ENCODE measurements at regions not wholly inside any gene's neighbourhood (a gene's known extent, or its start where the extent isn't known, plus 50 kb on each side); places are given as distances from the start of the nearest gene placed in this dataset.

- DNase-seq (ENCODE audit: low spot score): no peak
- Histone ChIP-seq H3K4me2 (ENCODE audit: low read length) (no peak overlapping the region), H2AFZ (ENCODE audit: low read length) (no peak overlapping the region), H3K9me3 (ENCODE audit: low read length) (no peaks in the 10 kb centered on the region), H3K36me3 (ENCODE audit: insufficient read depth, low read length) (no peaks in the 10 kb centered on the region), H3K79me2 (ENCODE audit: insufficient read depth, low read depth, low read length) (no peaks in the 10 kb centered on the region), H3K4me3 (ENCODE audit: low read depth, low read length, poor library complexity, severe bottlenecking) (no peak overlapping the region), H3K9me2 (ENCODE audit: insufficient read depth, low read length) (no peaks in the 10 kb centered on the region), H4K20me1 (ENCODE audit: insufficient read depth, low read length) (no peaks in the 10 kb centered on the region), H3K27ac (ENCODE audit: low read depth, low read length, poor library complexity, severe bottlenecking) (no peak overlapping the region), H3K4me1 (ENCODE audit: insufficient read depth, low read length, poor library complexity, severe bottlenecking) (no peaks in the 10 kb centered on the region)
- CTCF ChIA-PET (ENCODE audit: unreplicated experiment): no interaction called here
- BruUV-seq (replicated peaks): no TSS peak
- no peak for TF ChIP-seq EZH2phosphoT487 (IDR thresholded peaks at IDR 0.05; ENCODE audit: borderline replicate concordance, low read depth, low read length)
- TF ChIP-seq, protein P1, sequence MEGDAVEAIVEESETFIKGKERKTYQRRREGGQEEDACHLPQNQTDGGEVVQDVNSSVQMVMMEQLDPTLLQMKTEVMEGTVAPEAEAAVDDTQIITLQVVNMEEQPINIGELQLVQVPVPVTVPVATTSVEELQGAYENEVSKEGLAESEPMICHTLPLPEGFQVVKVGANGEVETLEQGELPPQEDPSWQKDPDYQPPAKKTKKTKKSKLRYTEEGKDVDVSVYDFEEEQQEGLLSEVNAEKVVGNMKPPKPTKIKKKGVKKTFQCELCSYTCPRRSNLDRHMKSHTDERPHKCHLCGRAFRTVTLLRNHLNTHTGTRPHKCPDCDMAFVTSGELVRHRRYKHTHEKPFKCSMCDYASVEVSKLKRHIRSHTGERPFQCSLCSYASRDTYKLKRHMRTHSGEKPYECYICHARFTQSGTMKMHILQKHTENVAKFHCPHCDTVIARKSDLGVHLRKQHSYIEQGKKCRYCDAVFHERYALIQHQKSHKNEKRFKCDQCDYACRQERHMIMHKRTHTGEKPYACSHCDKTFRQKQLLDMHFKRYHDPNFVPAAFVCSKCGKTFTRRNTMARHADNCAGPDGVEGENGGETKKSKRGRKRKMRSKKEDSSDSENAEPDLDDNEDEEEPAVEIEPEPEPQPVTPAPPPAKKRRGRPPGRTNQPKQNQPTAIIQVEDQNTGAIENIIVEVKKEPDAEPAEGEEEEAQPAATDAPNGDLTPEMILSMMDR (conservative IDR thresholded peaks at IDR 0.05; ENCODE audit: low read length): no peak
- intact Hi-C loops (cut with micrococcal nuclease; ENCODE audit: unreplicated experiment): no loop called here
- POLR2A ChIA-PET: interaction anchor here (0.6 kb wide), 1 partner anchor 126 kb away, joined by 3 read pairs; no protein-coding TSS in a partner anchor
Observed at GRCh38 chr1:38712046-38712445, 147.5 kb downstream of the RRAGC start.

DNA sequence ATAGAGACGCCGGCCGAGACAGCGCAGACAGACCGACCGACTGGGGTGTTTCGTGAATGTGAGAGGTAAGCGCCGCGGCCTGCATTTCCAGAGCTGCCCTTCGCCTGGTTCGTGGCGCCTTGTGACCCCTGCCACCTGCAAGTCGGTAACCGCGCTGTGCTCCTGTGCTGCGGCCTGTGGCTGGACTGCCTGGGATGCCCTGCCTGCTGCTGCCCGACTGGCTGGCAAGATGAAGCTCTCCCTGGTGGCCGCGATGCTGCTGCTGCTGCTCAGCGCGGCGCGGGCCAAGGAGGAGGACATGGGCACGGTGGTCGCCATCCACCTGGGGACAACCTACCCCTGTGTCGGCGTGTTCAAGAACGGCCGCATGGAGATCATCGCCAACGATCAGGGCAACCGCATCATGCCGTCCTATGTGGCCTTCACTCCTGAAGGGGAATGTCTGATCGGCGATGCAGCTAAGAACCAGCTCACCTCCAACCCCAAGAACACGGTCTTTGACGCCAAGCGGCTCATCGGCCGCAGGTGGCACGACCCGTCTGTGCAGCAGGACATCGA, 150.8 kb downstream of the RRAGC start:
- Histone ChIP-seq H4K20me1 (ENCODE audit: insufficient read depth, low read length) (no peaks in the 10 kb centered on the region), H3K9me2 (ENCODE audit: insufficient read depth, low read length) (no peaks in the 10 kb centered on the region; the same call in 1 of the 2 replicates)

DNA sequence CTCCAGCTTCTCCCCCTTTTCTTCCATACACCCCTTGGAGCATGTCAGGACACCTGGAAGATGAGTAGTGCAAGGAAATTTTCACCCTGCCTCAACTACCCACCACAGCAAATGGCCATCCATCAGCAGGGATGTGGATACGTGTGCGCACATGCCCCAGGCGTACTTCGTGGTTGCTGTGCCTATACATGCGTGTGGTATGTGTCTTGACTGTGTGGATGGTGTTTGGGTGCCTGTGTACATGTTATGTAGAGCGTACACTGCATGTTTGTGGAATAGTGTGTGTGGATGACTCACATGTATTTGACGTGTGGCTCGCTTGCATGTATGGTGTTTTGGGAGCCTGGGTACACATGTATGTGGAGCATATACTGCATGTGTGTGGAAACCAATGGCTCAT, 158.5 kb downstream of the RRAGC start:
- no peaks in the 10 kb centered on the region for H3K36me3 ChIP-seq (ENCODE audit: insufficient read depth, low read length)
- no peak overlapping the region for H2AFZ ChIP-seq (ENCODE audit: low read length)
- no peaks in the 10 kb centered on the region for H3K9me3 ChIP-seq (ENCODE audit: low read length)
- H3K4me2 ChIP-seq (ENCODE audit: low read length): no peak overlapping the region
- no peak overlapping the region for H3K27ac ChIP-seq (ENCODE audit: low read depth, low read length, poor library complexity, severe bottlenecking)
- H3K4me3 ChIP-seq (ENCODE audit: low read depth, low read length, poor library complexity, severe bottlenecking): no peak overlapping the region
- ChIA-PET POLR2A (no interaction called here), CTCF (ENCODE audit: unreplicated experiment) (no interaction called here)
- no peaks in the 10 kb centered on the region for H4K20me1 ChIP-seq (ENCODE audit: insufficient read depth, low read length)
- H3K79me2 ChIP-seq (ENCODE audit: insufficient read depth, low read depth, low read length): no peaks in the 10 kb centered on the region
- intact Hi-C loops (cut with micrococcal nuclease; ENCODE audit: unreplicated experiment): no loop called here
- no peaks in the 10 kb centered on the region; the same call in 1 of the 2 replicates for H3K9me2 ChIP-seq (ENCODE audit: insufficient read depth, low read length)
- no peaks in the 10 kb centered on the region for H3K4me1 ChIP-seq (ENCODE audit: insufficient read depth, low read length, poor library complexity, severe bottlenecking)
- BruUV-seq (replicated peaks): no TSS peak
- DNase-seq (ENCODE audit: low spot score): no peak
- no peak for TF ChIP-seq EZH2phosphoT487 (IDR thresholded peaks at IDR 0.05; ENCODE audit: borderline replicate concordance, low read depth, low read length)
- TF ChIP-seq, protein P1 (conservative IDR thresholded peaks at IDR 0.05; ENCODE audit: low read length): no peak

More for the DNA sequence above, 150.8 kb downstream of the RRAGC start:
- no peak overlapping the region for H3K27ac ChIP-seq (ENCODE audit: low read depth, low read length, poor library complexity, severe bottlenecking)
- no peaks in the 10 kb centered on the region for H3K79me2 ChIP-seq (ENCODE audit: insufficient read depth, low read depth, low read length)
- H3K9me3 ChIP-seq (ENCODE audit: low read length): no peaks in the 10 kb centered on the region
- H3K4me3 ChIP-seq (ENCODE audit: low read depth, low read length, poor library complexity, severe bottlenecking): no peak overlapping the region
- BruUV-seq (replicated peaks): no TSS peak
- CTCF ChIA-PET (ENCODE audit: unreplicated experiment): no interaction called here
- intact Hi-C loops (cut with micrococcal nuclease; ENCODE audit: unreplicated experiment): no loop called here
- no peak overlapping the region for H2AFZ ChIP-seq (ENCODE audit: low read length)
- POLR2A ChIA-PET: no interaction called here
- no peak for DNase-seq (ENCODE audit: low spot score)
- no peaks in the 10 kb centered on the region for H3K36me3 ChIP-seq (ENCODE audit: insufficient read depth, low read length)
- no peaks in the 10 kb centered on the region for H3K4me1 ChIP-seq (ENCODE audit: insufficient read depth, low read length, poor library complexity, severe bottlenecking)
- no peak for TF ChIP-seq EZH2phosphoT487 (IDR thresholded peaks at IDR 0.05; ENCODE audit: borderline replicate concordance, low read depth, low read length)
- TF ChIP-seq, protein P1 (conservative IDR thresholded peaks at IDR 0.05; ENCODE audit: low read length): no peak
- H3K4me2 ChIP-seq (ENCODE audit: low read length): no peak overlapping the region
